ENCODE measurements at regions not wholly inside any gene's neighbourhood (a gene's known extent, or its start where the extent isn't known, plus 50 kb on each side); places are given as distances from the start of the nearest gene placed in this dataset.

DNA sequence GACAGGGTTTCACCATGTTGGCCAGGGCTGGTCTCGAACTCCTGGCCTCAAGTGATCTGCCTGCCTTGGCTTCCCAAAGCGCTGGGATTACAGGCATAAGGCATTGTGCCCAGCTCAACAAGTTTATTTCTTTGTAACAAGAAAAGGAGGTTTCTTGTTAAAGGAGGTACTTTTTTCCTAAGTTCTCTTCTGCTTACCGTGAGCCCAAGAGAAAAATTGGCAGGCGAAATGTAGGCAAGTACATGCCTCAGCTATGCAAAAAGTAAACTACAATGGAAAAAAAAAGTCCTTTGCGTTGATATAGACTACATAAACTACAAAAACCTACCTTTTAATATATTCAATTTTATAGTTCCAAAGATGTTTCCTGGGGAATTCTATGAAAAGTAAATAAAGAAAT, 122.6 kb downstream of the DKK1 start:
- ATAC-seq (no peak), DNase-seq (no peak)
- no peaks in the 10 kb centered on the region for H3K4me1 ChIP-seq
- H3K9me3 ChIP-seq = no peaks in the 10 kb centered on the region
- no peak overlapping the region for H3K4me3 ChIP-seq
- no peaks in the 10 kb centered on the region for H3K27me3 ChIP-seq (ENCODE audit: insufficient read depth in 3 of 3, low read length in 2 of 3)
- intact Hi-C loops (cut with DNase I) = no loop called here
- H3K36me3 ChIP-seq (ENCODE audit: insufficient read depth in 1 of 2, low read depth in 1 of 2) = no peaks in the 10 kb centered on the region
- no peak overlapping the region for H3K27ac ChIP-seq
- WGBS, 3 donors = 62 to 76% (median 75%) methylated on average over 5 of the region's 5 CpGs
- TF ChIP-seq, protein P1, sequence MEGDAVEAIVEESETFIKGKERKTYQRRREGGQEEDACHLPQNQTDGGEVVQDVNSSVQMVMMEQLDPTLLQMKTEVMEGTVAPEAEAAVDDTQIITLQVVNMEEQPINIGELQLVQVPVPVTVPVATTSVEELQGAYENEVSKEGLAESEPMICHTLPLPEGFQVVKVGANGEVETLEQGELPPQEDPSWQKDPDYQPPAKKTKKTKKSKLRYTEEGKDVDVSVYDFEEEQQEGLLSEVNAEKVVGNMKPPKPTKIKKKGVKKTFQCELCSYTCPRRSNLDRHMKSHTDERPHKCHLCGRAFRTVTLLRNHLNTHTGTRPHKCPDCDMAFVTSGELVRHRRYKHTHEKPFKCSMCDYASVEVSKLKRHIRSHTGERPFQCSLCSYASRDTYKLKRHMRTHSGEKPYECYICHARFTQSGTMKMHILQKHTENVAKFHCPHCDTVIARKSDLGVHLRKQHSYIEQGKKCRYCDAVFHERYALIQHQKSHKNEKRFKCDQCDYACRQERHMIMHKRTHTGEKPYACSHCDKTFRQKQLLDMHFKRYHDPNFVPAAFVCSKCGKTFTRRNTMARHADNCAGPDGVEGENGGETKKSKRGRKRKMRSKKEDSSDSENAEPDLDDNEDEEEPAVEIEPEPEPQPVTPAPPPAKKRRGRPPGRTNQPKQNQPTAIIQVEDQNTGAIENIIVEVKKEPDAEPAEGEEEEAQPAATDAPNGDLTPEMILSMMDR (IDR thresholded peaks at IDR 0.05) = no peak

DNA sequence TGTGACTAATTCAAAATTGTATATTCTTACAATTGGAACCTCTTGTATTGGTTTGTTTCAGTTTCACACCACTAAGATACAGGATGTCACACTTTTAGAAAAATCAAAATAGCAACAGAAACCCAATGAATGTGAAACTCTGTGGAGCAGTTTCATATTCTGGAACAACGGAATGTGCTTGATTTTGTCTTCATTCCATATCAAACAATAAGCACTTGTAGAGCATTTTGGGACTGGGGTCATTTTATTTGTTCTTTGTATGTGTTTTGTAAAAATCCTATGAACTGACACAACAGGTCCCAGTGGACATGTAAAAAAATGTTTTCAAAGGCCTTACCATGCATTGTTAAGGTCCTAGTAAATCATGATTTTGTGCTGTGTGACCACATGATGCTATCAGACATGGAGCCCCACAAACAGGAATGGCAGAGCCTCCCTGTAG, 123.1 kb downstream of the DKK1 start:
- no peaks in the 10 kb centered on the region for H3K4me1 ChIP-seq
- intact Hi-C loops (cut with DNase I) = no loop called here
- WGBS, 3 donors = 48 to 64% (median 58%) methylated on average over 1 of the region's 1 CpG
- H3K27ac ChIP-seq = no peak overlapping the region
- H3K27me3 ChIP-seq (ENCODE audit: insufficient read depth in 3 of 3, low read length in 2 of 3) = no peaks in the 10 kb centered on the region
- no peak for ATAC-seq
- H3K36me3 ChIP-seq (ENCODE audit: insufficient read depth in 1 of 2, low read depth in 1 of 2) = no peaks in the 10 kb centered on the region
- TF ChIP-seq, protein P1 (IDR thresholded peaks at IDR 0.05) = no peak
- no peak for DNase-seq
- H3K4me3 ChIP-seq = no peak overlapping the region
- H3K9me3 ChIP-seq = no peaks in the 10 kb centered on the region

DNA sequence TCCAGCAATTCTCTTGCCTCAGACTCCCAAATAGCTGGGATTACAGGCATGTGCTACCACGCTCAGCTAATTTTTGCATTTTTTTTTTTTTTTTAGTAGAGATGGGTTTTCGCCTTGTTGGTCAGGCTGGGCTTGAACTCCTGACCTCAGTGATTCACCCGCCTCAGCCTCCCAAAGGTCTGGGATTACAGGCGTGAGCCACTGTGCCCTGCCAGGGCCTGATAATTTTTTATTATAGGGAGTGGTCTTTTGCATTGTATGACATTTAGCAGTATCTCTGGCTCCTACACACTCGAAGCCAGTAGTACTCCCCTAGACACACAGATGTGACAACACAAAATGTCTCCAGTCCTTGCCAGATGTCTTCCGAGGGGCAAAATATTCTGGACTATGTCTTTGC, 124.0 kb downstream of the DKK1 start:
- Histone ChIP-seq H3K27me3 (ENCODE audit: insufficient read depth in 3 of 3, low read length in 2 of 3) (no peaks in the 10 kb centered on the region), H3K4me3 (no peak overlapping the region), H3K4me1 (no peaks in the 10 kb centered on the region), H3K36me3 (ENCODE audit: insufficient read depth in 1 of 2, low read depth in 1 of 2) (no peaks in the 10 kb centered on the region), H3K27ac (no peak overlapping the region), H3K9me3 (no peaks in the 10 kb centered on the region)
- no peak for ATAC-seq
- no peak for DNase-seq
- intact Hi-C loops (cut with DNase I) = no loop called here
- TF ChIP-seq, protein P1 (IDR thresholded peaks at IDR 0.05) = no peak
- WGBS, 3 donors = 79 to 84% (median 81%) methylated on average over 6 of the region's 6 CpGs

DNA sequence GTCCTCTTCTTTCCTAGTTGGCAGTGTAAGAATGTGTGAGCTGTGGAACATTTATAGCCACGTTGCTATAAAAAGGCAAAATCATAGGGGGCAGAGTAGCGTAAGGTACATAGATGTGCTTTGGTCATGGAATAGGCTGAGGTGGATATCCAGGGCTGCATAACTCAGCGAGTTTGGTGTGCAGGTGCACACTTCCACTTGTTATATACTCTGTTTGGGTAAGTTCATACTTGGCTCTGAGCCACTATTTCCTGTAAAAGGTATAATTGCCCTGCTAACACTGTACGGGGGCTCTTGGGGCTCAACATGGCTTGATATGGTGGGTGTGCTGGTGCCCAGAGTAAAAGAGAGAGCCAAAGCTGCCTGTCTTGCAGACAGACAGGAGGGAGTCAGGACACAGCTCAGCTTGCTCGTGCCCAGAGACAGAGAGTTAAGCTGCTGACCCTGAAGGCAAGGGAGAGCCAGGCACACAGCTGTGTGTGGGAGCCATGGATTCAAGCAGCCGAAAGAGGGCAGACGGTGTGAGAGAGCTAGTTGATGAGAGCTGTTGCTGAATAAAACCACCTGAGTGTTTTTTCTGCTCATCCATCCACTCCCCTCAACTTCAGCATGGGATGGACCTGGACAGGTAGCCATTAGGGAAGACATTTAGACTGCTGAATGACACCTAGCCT, 126.7 kb downstream of the DKK1 start:
- TF ChIP-seq, protein P1 (IDR thresholded peaks at IDR 0.05) = no peak
- no peaks in the 10 kb centered on the region for H3K9me3 ChIP-seq
- WGBS, 3 donors = 45 to 59% (median 47%) methylated on average over 7 of the region's 7 CpGs
- no peaks in the 10 kb centered on the region for H3K4me1 ChIP-seq
- no peak overlapping the region for H3K4me3 ChIP-seq
- H3K27ac ChIP-seq = no peak overlapping the region
- H3K27me3 ChIP-seq (ENCODE audit: insufficient read depth in 3 of 3, low read length in 2 of 3) = no peaks in the 10 kb centered on the region
- intact Hi-C loops (cut with DNase I) = no loop called here
- no peaks in the 10 kb centered on the region for H3K36me3 ChIP-seq (ENCODE audit: insufficient read depth in 1 of 2, low read depth in 1 of 2)
- ATAC-seq = no peak
- DNase-seq = no peak

DNA sequence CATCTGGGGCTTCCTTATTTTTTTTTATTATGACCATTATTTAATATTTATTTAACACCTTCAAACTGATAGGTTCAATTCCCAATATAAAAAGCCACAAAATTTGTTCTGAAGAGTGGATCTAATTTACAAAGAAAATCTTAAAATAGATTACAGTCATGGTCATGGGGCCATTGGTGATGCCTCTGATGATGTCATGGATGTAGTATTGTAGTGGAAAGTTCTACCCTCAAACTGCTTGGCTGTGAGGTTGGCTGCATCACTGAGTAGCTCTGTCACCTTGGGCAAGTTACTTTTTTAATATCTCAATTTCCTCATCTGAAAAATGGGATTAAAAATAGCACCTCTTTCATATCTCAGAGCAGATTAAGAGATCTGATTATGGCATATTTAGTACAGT, 128.5 kb downstream of the DKK1 start:
- no peaks in the 10 kb centered on the region for H3K9me3 ChIP-seq
- no peaks in the 10 kb centered on the region for H3K4me1 ChIP-seq
- intact Hi-C loops (cut with DNase I) = no loop called here
- no peaks in the 10 kb centered on the region for H3K36me3 ChIP-seq (ENCODE audit: insufficient read depth in 1 of 2, low read depth in 1 of 2)
- ATAC-seq (no peak), DNase-seq (no peak)
- H3K27me3 ChIP-seq (ENCODE audit: insufficient read depth in 3 of 3, low read length in 2 of 3) = no peaks in the 10 kb centered on the region
- H3K27ac ChIP-seq = no peak overlapping the region
- TF ChIP-seq, protein P1 (IDR thresholded peaks at IDR 0.05) = no peak
- no peak overlapping the region for H3K4me3 ChIP-seq
